HEK293 (cell line): ENCODE measurements at regions not wholly inside any gene's neighbourhood (a gene's known extent, or its start where the extent isn't known, plus 50 kb on each side); places are given as distances from the start of the nearest gene placed in this dataset.

Experiments used
- CTCF ChIA-PET: fragments of 350-600 bp; formaldehyde crosslinking; extraction: SDS; loops from one replicate; lab custom pipeline; 2021; ENCODE audit warnings: antibody characterized with exemption; lab: Yijun Ruan, JAX
- POLR2A ChIA-PET: fragments of 300-600 bp; formaldehyde crosslinking; extraction: SDS; loops from one replicate; lab custom pipeline; 2020; ENCODE audit warnings: antibody characterized with exemption, inconsistent platforms; lab: Yijun Ruan, JAX
- H3K27ac ChIP-seq: fragments of 200-500 bp; sonication (Bioruptor generic); 2 replicates; pipeline ENCODE4 v1.5.1; 2014; ENCODE audit warnings: low read depth, low read length, control low read depth, inconsistent platforms; ENCODE audit errors: extremely low read depth
- H3K36me3 ChIP-seq, 2 experiments: fragments of 200-500 bp in 1 of 2; sonication (Bioruptor generic) in 1 of 2; 1 replicate in 1 of 2; 2 replicates in 1 of 2; pipeline ENCODE4 v1.5.1; 2014 to 2017; ENCODE audit warnings: inconsistent platforms in 2 of 2, low read length in 2 of 2; ENCODE audit not compliant: control insufficient read depth in 2 of 2, insufficient read depth in 1 of 2
- H3K4me1 ChIP-seq: fragments of 200-500 bp; sonication (Bioruptor generic); 2 replicates; pipeline ENCODE4 v1.5.1; 2014; ENCODE audit warnings: mild to moderate bottlenecking, low read length, inconsistent platforms; ENCODE audit not compliant: control insufficient read depth, insufficient read depth
- H3K4me3 ChIP-seq: 2 replicates; pipeline ENCODE4 v1.5.1; 2011; ENCODE audit warnings: low read depth, mild to moderate bottlenecking, control low read depth, low read length, moderate library complexity
- H3K9me3 ChIP-seq: fragments of 200-500 bp; sonication (Bioruptor generic); 2 replicates; pipeline ENCODE4 v1.5.1; 2014; ENCODE audit warnings: low read depth, low read length, inconsistent platforms; ENCODE audit not compliant: control insufficient read depth, insufficient read depth
- GFI1B ChIP-seq: fragments of 450-650 bp; formaldehyde crosslinking; IDR thresholded peaks from 2 replicates; pipeline ENCODE4 v1.5.1; 2016; ENCODE audit warnings: missing biosample characterization, missing genetic modification characterization
- KLF7 ChIP-seq: fragments of 450-650 bp; formaldehyde crosslinking; IDR thresholded peaks from 2 replicates; pipeline ENCODE4 v1.5.1; 2016; ENCODE audit warnings: missing biosample characterization, missing genetic modification characterization, borderline replicate concordance
- SCRT2 ChIP-seq: fragments of 450-650 bp; formaldehyde crosslinking; IDR thresholded peaks from 2 replicates; pipeline ENCODE4 v1.5.1; 2016; ENCODE audit warnings: missing biosample characterization, missing genetic modification characterization
- SETDB1 ChIP-seq: IDR thresholded peaks from one replicate; pipeline ENCODE4 v1.6.1; 2017; ENCODE audit warnings: mild to moderate bottlenecking, low read length, moderate library complexity, mixed read lengths; ENCODE audit not compliant: insufficient read length
- ZBTB17 ChIP-seq: fragments of 450-650 bp; formaldehyde crosslinking; IDR thresholded peaks from 2 replicates; pipeline ENCODE4 v1.5.1; 2016; ENCODE audit warnings: missing biosample characterization, missing genetic modification characterization
- ZBTB21 ChIP-seq: fragments of 450-650 bp; formaldehyde crosslinking; IDR thresholded peaks from 2 replicates; pipeline ENCODE4 v1.5.1; 2017; ENCODE audit warnings: missing biosample characterization, missing genetic modification characterization
- ZNF202 ChIP-seq: fragments of 450-650 bp; formaldehyde crosslinking; IDR thresholded peaks from 2 replicates; pipeline ENCODE4 v1.5.1; 2016; ENCODE audit warnings: missing biosample characterization, missing genetic modification characterization, borderline replicate concordance
- ZNF394 ChIP-seq: fragments of 450-650 bp; formaldehyde crosslinking; IDR thresholded peaks from 2 replicates; pipeline ENCODE4 v1.5.1; 2016; ENCODE audit warnings: missing biosample characterization, missing genetic modification characterization, mild to moderate bottlenecking, moderate library complexity, borderline replicate concordance
- ZNF596 ChIP-seq: fragments of 450-650 bp; IDR thresholded peaks from 2 replicates; pipeline ENCODE4 v1.5.0; 2018; ENCODE audit warnings: missing biosample characterization, mild to moderate bottlenecking, missing genetic modification characterization, moderate library complexity
- ZNF621 ChIP-seq: fragments of 450-650 bp; formaldehyde crosslinking; IDR thresholded peaks from 2 replicates; pipeline ENCODE4 v1.5.1; 2017; ENCODE audit warnings: missing biosample characterization, missing genetic modification characterization
- ZNF623 ChIP-seq: fragments of 450-650 bp; formaldehyde crosslinking; IDR thresholded peaks from 2 replicates; pipeline ENCODE4 v1.5.1; 2016; ENCODE audit warnings: missing biosample characterization, missing genetic modification characterization
- ZNF785 ChIP-seq: fragments of 450-650 bp; formaldehyde crosslinking; IDR thresholded peaks from 2 replicates; pipeline ENCODE4 v1.5.1; 2016; ENCODE audit warnings: missing biosample characterization, missing genetic modification characterization
- ZNF791 ChIP-seq: fragments of 450-650 bp; formaldehyde crosslinking; IDR thresholded peaks from 2 replicates; pipeline ENCODE4 v1.5.1; 2016; ENCODE audit warnings: missing biosample characterization, missing genetic modification characterization
- ZNF843 ChIP-seq: fragments of 450-650 bp; formaldehyde crosslinking; IDR thresholded peaks from 2 replicates; pipeline ENCODE4 v1.5.1; 2016; ENCODE audit warnings: missing biosample characterization, missing genetic modification characterization
- ZSCAN16 ChIP-seq: fragments of 450-650 bp; formaldehyde crosslinking; IDR thresholded peaks from 2 replicates; pipeline ENCODE4 v1.5.1; 2016; ENCODE audit warnings: missing biosample characterization, missing genetic modification characterization
- TF ChIP-seq, protein P1 (sequence below): fragments of 450-650 bp; formaldehyde crosslinking; IDR thresholded peaks from 2 replicates; pipeline ENCODE4 v1.5.1; 2016; ENCODE audit warnings: missing biosample characterization, missing genetic modification characterization
- TF ChIP-seq, protein P2 (sequence below): fragments of 450-650 bp; formaldehyde crosslinking; IDR thresholded peaks from 2 replicates; pipeline ENCODE4 v1.5.1; 2016; ENCODE audit warnings: missing biosample characterization, missing genetic modification characterization
- TF ChIP-seq, protein P3 (sequence below): fragments of 450-650 bp; formaldehyde crosslinking; IDR thresholded peaks from 2 replicates; pipeline ENCODE4 v1.5.1; 2016; ENCODE audit warnings: missing biosample characterization, missing genetic modification characterization

DNA sequence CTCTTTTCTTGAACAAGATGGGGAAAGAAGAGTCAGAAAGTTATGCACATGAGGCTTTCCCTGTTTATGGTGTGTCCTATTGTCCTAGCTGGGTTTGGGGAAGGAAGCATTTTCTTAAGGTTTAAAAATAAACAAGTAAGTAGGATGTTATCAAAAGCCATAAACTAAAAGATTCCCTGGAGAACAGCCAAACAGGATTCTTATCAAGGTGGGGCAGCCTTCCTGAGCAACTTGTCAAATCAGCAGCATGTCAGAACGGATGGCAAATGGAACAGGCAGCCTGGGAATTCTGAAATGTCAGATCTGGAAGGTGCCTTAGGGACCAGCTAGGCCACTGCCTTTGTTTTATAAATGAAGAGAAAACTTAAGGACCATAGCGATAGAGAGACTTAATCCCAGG, 152.2 kb upstream of the RGS6 start (continued):
- TF ChIP-seq, protein P1, sequence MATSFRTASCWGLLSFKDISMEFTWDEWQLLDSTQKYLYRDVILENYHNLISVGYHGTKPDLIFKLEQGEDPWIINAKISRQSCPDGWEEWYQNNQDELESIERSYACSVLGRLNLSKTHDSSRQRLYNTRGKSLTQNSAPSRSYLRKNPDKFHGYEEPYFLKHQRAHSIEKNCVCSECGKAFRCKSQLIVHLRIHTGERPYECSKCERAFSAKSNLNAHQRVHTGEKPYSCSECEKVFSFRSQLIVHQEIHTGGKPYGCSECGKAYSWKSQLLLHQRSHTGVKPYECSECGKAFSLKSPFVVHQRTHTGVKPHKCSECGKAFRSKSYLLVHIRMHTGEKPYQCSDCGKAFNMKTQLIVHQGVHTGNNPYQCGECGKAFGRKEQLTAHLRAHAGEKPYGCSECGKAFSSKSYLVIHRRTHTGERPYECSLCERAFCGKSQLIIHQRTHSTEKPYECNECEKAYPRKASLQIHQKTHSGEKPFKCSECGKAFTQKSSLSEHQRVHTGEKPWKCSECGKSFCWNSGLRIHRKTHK (tag by site-specific recombination), result no peak
- no peak for TF ChIP-seq ZNF791 (tag by site-specific recombination)
- no peak for TF ChIP-seq ZNF623 (tag by site-specific recombination)
- no peak for TF ChIP-seq SCRT2 (tag by site-specific recombination)
- TF ChIP-seq ZNF621, result no peak
- TF ChIP-seq, protein P2, sequence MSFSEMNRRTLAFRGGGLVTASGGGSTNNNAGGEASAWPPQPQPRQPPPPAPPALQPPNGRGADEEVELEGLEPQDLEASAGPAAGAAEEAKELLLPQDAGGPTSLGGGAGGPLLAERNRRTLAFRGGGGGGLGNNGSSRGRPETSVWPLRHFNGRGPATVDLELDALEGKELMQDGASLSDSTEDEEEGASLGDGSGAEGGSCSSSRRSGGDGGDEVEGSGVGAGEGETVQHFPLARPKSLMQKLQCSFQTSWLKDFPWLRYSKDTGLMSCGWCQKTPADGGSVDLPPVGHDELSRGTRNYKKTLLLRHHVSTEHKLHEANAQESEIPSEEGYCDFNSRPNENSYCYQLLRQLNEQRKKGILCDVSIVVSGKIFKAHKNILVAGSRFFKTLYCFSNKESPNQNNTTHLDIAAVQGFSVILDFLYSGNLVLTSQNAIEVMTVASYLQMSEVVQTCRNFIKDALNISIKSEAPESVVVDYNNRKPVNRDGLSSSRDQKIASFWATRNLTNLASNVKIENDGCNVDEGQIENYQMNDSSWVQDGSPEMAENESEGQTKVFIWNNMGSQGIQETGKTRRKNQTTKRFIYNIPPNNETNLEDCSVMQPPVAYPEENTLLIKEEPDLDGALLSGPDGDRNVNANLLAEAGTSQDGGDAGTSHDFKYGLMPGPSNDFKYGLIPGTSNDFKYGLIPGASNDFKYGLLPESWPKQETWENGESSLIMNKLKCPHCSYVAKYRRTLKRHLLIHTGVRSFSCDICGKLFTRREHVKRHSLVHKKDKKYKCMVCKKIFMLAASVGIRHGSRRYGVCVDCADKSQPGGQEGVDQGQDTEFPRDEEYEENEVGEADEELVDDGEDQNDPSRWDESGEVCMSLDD (tag by site-specific recombination), result no peak
- TF ChIP-seq ZNF596 (tag by site-specific recombination), result no peak
- TF ChIP-seq KLF7, result no peak
- TF ChIP-seq ZNF785 (tag by site-specific recombination), result no peak

DNA sequence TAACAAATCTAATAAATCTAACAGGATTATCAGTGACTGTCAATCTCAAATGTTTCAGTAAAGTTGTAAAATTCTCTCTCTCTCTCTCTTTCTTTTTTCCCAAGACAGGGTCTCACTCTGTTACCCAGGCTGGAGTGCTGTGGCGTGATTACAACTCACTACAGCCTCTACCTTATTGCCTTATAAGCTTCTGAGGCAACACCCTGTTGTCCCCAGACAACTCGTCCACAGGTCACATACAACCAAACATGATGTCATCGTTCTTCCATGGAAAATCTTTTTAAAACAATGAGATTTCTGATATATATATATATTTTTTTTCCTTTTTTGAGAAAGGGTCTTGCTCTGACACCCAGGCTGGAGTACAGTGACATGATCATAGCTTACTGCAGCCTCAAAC, 151.4 kb upstream of the RGS6 start:
- Histone ChIP-seq H3K27ac (no peak overlapping the region), H3K9me3 (no peaks in the 10 kb centered on the region), H3K4me1 (peaks cover 3% of the 10 kb centered on the region; the same call in 1 of the 2 replicates), H3K4me3 (no peak overlapping the region), H3K36me3 (no peaks in the 10 kb centered on the region)
- POLR2A ChIA-PET, result no interaction called here
- no peak for TF ChIP-seq ZNF202 (tag by site-specific recombination)
- TF ChIP-seq, protein P3, sequence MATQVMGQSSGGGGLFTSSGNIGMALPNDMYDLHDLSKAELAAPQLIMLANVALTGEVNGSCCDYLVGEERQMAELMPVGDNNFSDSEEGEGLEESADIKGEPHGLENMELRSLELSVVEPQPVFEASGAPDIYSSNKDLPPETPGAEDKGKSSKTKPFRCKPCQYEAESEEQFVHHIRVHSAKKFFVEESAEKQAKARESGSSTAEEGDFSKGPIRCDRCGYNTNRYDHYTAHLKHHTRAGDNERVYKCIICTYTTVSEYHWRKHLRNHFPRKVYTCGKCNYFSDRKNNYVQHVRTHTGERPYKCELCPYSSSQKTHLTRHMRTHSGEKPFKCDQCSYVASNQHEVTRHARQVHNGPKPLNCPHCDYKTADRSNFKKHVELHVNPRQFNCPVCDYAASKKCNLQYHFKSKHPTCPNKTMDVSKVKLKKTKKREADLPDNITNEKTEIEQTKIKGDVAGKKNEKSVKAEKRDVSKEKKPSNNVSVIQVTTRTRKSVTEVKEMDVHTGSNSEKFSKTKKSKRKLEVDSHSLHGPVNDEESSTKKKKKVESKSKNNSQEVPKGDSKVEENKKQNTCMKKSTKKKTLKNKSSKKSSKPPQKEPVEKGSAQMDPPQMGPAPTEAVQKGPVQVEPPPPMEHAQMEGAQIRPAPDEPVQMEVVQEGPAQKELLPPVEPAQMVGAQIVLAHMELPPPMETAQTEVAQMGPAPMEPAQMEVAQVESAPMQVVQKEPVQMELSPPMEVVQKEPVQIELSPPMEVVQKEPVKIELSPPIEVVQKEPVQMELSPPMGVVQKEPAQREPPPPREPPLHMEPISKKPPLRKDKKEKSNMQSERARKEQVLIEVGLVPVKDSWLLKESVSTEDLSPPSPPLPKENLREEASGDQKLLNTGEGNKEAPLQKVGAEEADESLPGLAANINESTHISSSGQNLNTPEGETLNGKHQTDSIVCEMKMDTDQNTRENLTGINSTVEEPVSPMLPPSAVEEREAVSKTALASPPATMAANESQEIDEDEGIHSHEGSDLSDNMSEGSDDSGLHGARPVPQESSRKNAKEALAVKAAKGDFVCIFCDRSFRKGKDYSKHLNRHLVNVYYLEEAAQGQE (tag by site-specific recombination), result no peak
- no peak for TF ChIP-seq SETDB1
- no peak for TF ChIP-seq ZSCAN16 (tag by site-specific recombination)
- TF ChIP-seq ZBTB21 (tag by site-specific recombination), result no peak
- no peak for TF ChIP-seq GFI1B (tag by site-specific recombination)
- no peak for TF ChIP-seq ZNF843 (tag by site-specific recombination)
- no peak for TF ChIP-seq ZNF394 (tag by site-specific recombination)
- TF ChIP-seq ZBTB17 (tag by site-specific recombination), result no peak
- CTCF ChIA-PET, result no interaction called here
